Hepatocyte (in vitro differentiated cells): ENCODE measurements at regions not wholly inside any gene's neighbourhood (a gene's known extent, or its start where the extent isn't known, plus 50 kb on each side); places are given as distances from the start of the nearest gene placed in this dataset.

Source experiments
- EZH2 ChIP-seq: fragments of 200-600 bp; sonication (generic); IDR thresholded peaks from 2 replicates; pipeline ENCODE4 v1.6.1; 2016; ENCODE audit warnings: antibody characterized with exemption, mild to moderate bottlenecking, borderline replicate concordance
- TF ChIP-seq, protein P1 (sequence below): fragments of 200-600 bp; sonication (generic); IDR thresholded peaks from 2 replicates; pipeline ENCODE4 v1.5.1; 2016; ENCODE audit warnings: antibody characterized with exemption, mild to moderate bottlenecking; ENCODE audit not compliant: poor library complexity

DNA sequence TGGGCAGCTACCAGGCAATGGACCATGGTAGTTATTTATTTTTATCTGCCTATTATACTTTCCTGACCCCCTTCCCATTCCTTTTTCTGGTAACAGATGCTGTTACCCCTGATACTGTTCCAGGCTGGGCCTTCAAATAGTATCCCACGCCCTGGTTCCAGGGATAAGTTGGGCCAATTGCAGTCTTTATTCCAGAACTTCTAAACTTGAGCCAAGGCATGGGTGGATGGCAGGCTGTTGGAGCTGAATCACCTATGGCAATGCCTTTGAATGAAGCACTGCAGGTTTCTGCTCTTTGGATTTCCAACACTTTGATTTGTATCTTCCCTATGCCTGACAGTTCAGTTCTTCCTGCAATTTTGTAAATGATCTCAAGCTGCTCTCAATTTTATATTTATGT lies 99.2 kb upstream of the LHCGR start:
- TF ChIP-seq, protein P1, sequence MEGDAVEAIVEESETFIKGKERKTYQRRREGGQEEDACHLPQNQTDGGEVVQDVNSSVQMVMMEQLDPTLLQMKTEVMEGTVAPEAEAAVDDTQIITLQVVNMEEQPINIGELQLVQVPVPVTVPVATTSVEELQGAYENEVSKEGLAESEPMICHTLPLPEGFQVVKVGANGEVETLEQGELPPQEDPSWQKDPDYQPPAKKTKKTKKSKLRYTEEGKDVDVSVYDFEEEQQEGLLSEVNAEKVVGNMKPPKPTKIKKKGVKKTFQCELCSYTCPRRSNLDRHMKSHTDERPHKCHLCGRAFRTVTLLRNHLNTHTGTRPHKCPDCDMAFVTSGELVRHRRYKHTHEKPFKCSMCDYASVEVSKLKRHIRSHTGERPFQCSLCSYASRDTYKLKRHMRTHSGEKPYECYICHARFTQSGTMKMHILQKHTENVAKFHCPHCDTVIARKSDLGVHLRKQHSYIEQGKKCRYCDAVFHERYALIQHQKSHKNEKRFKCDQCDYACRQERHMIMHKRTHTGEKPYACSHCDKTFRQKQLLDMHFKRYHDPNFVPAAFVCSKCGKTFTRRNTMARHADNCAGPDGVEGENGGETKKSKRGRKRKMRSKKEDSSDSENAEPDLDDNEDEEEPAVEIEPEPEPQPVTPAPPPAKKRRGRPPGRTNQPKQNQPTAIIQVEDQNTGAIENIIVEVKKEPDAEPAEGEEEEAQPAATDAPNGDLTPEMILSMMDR: no peak
- TF ChIP-seq EZH2: no peak
